ENCODE measurements at regions not wholly inside any gene's neighbourhood (a gene's known extent, or its start where the extent isn't known, plus 50 kb on each side); places are given as distances from the start of the nearest gene placed in this dataset.
A peak's percentile ranks its signal among the peaks of the same experiment; 100 is the strongest.

DNA sequence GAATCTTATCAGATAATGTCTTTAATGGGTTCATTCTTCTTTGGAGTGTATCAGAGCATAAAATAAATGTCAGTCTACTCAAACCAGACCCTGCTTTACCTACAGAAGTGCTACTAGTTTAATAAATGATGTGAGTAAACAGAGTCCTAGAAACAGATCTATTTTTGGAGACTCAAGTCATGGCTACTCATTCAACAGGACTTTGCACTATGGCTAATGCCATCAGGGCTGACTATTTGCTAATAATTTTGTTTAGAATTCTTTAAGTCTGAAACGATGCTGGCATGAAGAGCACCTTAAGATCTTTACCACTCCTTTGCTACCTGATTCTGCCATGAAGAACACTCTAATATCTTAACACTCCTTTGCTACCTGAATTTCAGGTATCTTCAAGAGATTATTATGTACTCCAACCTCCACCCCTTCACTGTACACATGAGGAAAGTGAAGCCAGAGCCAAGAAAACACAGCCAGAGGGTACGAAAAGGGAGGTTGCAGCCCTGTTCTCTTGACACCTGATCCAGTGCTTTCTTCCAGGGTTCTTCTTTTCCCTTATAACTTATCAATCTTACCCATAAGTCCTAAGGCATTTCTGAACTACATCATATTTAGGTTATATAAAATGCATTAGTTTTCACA is 62.4 kb downstream of the ZNF608 start:
- intact Hi-C loops (cut with DNase I; ENCODE audit: low total_unique reads) = no loop called here
- no peak for DNase-seq
- H3K4me1 ChIP-seq = peaks cover 0 to 7% of the 10 kb centered on the region in 2 donors
- H3K9me3 ChIP-seq = no peaks in the 10 kb centered on the region
- no peaks in the 10 kb centered on the region for H3K36me3 ChIP-seq
- H3K4me3 ChIP-seq = no peak overlapping the region
- no peaks in the 10 kb centered on the region for H3K27me3 ChIP-seq
- TF ChIP-seq, protein P1, sequence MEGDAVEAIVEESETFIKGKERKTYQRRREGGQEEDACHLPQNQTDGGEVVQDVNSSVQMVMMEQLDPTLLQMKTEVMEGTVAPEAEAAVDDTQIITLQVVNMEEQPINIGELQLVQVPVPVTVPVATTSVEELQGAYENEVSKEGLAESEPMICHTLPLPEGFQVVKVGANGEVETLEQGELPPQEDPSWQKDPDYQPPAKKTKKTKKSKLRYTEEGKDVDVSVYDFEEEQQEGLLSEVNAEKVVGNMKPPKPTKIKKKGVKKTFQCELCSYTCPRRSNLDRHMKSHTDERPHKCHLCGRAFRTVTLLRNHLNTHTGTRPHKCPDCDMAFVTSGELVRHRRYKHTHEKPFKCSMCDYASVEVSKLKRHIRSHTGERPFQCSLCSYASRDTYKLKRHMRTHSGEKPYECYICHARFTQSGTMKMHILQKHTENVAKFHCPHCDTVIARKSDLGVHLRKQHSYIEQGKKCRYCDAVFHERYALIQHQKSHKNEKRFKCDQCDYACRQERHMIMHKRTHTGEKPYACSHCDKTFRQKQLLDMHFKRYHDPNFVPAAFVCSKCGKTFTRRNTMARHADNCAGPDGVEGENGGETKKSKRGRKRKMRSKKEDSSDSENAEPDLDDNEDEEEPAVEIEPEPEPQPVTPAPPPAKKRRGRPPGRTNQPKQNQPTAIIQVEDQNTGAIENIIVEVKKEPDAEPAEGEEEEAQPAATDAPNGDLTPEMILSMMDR (IDR thresholded peaks at IDR 0.05) = no peak
- no peak for TF ChIP-seq POLR2A (IDR thresholded peaks at IDR 0.05)
- H3K27ac ChIP-seq = no peak overlapping the region

DNA sequence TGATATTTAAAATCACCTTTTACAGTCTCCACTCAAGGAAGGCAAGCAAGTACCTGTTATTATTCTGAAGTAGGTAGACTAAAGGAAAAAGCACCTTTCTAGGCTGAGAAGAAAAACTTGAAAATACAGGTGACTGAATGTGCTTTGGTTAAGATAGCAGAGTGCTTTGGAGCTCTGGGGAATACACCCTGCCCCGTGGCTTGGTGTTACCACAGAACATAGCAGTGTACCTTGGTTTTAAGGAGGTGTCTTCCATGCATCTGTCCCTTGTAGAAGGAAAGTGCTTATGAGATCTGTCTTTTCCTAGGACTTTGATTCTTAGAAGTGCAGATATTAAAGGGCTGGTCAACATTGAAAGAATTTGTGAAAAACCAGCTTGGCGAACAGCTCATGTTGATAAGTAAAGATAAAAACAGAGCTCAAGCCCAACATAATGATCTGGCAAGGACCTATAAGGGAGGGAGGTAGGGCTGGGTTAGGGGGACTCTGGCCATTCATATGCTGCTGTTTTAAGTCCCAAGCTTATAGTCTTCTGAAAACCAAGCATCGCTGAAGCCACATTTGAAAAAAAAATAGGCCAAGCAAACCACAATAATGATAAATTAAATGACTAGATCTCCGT is 66.8 kb downstream of the ZNF608 start:
- peak overlapping the region; percentile 65 to 71 for H3K27ac ChIP-seq

DNA sequence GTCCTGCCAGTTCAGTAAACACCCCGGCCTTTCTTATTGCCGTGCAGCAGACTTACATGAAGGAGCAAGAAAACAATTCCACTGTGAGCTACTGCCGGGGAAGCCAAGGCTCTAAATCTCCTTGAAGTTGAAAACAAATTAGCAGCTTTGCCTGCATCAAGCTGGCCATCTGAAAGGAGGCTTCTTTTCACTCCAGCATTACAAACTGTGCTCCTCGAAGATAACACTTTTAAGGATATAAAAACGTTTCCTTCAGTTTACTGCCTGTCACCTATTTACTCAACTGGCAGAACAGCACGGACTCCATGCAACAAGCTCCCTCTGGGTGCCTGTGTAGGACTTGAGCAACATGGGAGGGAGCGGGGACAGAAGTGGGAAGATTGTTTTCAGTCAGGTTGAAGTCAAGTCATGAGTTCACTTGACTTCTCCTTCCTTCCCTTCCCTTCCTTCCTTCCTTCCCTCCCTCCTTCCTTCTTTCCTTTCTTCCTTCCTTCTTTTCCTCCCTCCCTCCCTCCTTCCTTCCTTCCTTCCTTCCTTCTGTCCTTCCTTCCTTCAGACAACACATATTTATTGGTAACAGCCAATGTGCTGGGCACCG is 67.4 kb downstream of the ZNF608 start:
- intact Hi-C loops (cut with DNase I; ENCODE audit: low total_unique reads) = loop anchor here (10.0 kb wide), 1 partner anchor 66 kb away; the partner anchor contains the start of gene ZNF608
- TF ChIP-seq POLR2A (IDR thresholded peaks at IDR 0.05) = no peak
- TF ChIP-seq, protein P1 (IDR thresholded peaks at IDR 0.05) = no peak
- Histone ChIP-seq H3K36me3 (no peaks in the 10 kb centered on the region), H3K27ac (peak overlapping the region; percentile 65 to 71), H3K4me1 (peaks cover 0 to 7% of the 10 kb centered on the region in 2 donors), H3K9me3 (no peaks in the 10 kb centered on the region), H3K27me3 (no peaks in the 10 kb centered on the region), H3K4me3 (no peak overlapping the region)
- peak; percentile 25 to 58 for DNase-seq

More for the DNA sequence above, 66.8 kb downstream of the ZNF608 start:
- DNase-seq = no peak
- Histone ChIP-seq H3K4me3 (no peak overlapping the region), H3K4me1 (peaks cover 0 to 7% of the 10 kb centered on the region in 2 donors), H3K9me3 (no peaks in the 10 kb centered on the region), H3K27me3 (no peaks in the 10 kb centered on the region), H3K36me3 (no peaks in the 10 kb centered on the region)
- intact Hi-C loops (cut with DNase I; ENCODE audit: low total_unique reads) = loop anchor here (10.0 kb wide), 1 partner anchor 65 kb away; the partner anchor contains the start of gene ZNF608
- TF ChIP-seq, protein P1 (IDR thresholded peaks at IDR 0.05) = no peak
- TF ChIP-seq POLR2A (IDR thresholded peaks at IDR 0.05) = no peak

DNA sequence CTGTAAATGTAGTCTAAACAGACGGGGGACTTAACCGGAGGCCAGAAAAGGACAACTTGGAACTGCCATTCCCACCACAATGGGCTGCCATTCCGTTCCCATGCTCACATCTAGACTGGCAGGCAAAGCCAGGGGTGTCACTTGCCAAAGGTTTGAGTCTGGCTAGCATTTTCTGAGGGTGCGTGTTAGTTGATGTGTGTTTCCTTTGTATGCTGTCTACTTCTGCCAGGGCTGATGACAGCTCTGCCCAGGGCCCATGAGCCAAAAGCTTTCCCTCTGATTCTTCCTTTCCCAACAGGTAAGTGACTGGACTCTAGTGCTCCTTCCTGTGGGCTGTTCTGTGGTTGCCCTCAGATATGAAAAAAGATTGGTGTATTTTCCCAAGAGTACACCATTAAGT is 68.0 kb downstream of the ZNF608 start:
- H3K27ac ChIP-seq = peak overlapping the region; percentile 65 to 71

More for the DNA sequence above, 68.0 kb downstream of the ZNF608 start:
- H3K4me1 ChIP-seq = peaks cover 0 to 7% of the 10 kb centered on the region in 2 donors
- TF ChIP-seq, protein P1 (IDR thresholded peaks at IDR 0.05) = no peak
- TF ChIP-seq POLR2A (IDR thresholded peaks at IDR 0.05) = no peak
- DNase-seq = no peak
- H3K27me3 ChIP-seq = no peaks in the 10 kb centered on the region
- no peaks in the 10 kb centered on the region for H3K36me3 ChIP-seq
- H3K4me3 ChIP-seq = no peak overlapping the region
- intact Hi-C loops (cut with DNase I; ENCODE audit: low total_unique reads) = loop anchor here (10.0 kb wide), 1 partner anchor 66 kb away; the partner anchor contains the start of gene ZNF608
- no peaks in the 10 kb centered on the region for H3K9me3 ChIP-seq

All from uterus (tissue), 3 donors.